GM10266 (cell line): ENCODE measurements at regions not wholly inside any gene's neighbourhood (a gene's known extent, or its start where the extent isn't known, plus 50 kb on each side); places are given as distances from the start of the nearest gene placed in this dataset.

Experiments
- DNase-seq: peaks from one replicate; pipeline ENCODE4 v3.0.0; 2012; ENCODE audit errors: extremely low spot score
- CTCF ChIP-seq: IDR thresholded peaks from 2 replicates; pipeline ENCODE4 v1.5.1; 2012; ENCODE audit warnings: mild to moderate bottlenecking, low read depth; ENCODE audit not compliant: control insufficient read depth, insufficient read depth; ENCODE audit errors: missing control alignments

DNA sequence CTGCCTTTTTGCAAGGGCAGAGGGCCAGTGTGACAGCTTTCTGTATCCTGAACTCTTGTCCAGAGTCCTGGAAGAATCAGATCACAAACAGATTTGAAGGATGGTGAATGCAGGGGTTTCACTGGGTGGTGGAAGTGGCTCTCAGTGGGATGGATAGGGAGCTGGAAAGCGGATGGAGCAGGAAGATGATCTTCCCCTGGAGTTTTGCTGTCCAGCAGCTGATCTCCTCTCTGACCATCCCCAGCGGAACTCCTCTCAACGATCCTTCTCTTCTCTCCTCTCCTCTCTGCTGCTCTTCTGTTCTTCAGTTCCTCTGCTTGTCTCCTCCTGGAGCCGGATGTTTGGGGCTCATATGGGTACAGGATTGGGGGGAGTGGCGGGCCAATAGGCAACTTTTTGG is 108.3 kb upstream of the HMHB1 start:
- no peak for DNase-seq
- TF ChIP-seq CTCF: no peak

DNA sequence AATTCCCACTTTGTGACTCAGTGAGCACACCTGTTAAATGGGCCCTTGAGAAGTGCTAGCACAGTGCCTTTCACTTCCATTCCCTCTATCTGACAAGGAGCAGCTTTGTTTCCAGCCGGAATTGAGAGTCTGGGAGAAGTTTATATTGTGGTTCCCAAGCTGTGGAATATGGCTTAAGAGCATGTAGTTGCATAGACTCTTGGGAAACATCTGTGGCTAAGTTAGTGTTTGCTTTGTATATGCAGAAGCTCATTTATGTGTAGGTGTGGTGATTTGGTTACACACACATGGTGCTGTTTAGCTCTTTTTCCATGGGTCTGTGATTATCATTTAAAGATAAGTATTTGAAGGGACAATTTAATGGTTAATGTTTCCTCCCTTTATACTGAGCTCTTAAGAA is 110.5 kb upstream of the HMHB1 start:
- DNase-seq: no peak
- no peak for TF ChIP-seq CTCF

GRCh38 chr5:143700994-143701393 is 111.0 kb upstream of the HMHB1 start:
- DNase-seq: no peak
- no peak for TF ChIP-seq CTCF

DNA sequence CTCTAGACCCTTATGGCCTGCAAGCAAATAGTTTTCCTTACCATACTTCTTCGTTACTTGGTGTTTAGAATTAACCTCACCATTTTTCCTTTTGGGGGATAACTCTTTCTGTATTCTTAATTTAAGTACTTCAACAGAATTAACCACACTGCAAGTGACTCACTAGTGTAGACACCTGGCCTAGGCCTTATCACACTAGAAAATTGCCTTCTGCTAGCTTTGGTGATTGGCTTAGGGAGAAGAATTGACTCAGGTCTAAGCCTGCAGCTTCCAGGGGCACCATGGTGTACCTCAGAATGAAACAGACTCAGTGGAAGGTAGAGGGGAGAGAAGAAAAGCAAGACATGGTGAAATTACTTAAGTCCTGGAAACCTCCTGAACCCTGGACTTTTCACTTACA is 112.8 kb upstream of the HMHB1 start:
- no peak for TF ChIP-seq CTCF
- DNase-seq: no peak

- no peak for DNase-seq
- TF ChIP-seq CTCF: no peak
Observed at GRCh38 chr5:143698574-143698973, 113.4 kb upstream of the HMHB1 start.

DNA sequence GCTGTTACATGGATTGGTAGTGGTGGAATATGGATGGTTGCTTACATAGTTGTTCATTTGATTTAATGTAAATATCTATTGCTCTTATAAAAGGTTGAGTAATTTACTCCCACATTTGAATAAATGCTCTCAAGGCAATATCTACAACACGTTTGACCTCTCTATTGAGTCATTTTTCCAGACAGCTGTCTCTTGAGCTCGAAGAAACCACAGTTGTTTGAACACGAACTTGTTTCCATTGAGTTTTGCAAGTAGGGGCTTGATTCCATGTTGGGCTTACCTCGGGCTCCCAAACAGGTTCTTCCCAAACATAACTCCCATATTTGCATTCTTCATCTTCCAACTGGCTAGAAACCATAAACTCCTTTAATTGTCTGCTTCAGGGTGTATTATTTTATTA is 115.0 kb upstream of the HMHB1 start:
- DNase-seq: no peak
- no peak for TF ChIP-seq CTCF

GRCh38 chr5:143695941-143696340 is 116.0 kb upstream of the HMHB1 start:
- TF ChIP-seq CTCF: no peak
- DNase-seq: no peak
